Ishikawa (cell line): ENCODE measurements at regions not wholly inside any gene's neighbourhood (a gene's known extent, or its start where the extent isn't known, plus 50 kb on each side); places are given as distances from the start of the nearest gene placed in this dataset.

Experiments used
- CEBPB ChIP-seq: IDR thresholded peaks from 2 replicates; pipeline ENCODE4 v1.6.1; 2012
- CREB1 ChIP-seq: IDR thresholded peaks from 2 replicates; pipeline ENCODE4 v1.6.1; 2012; ENCODE audit warnings: low read depth
- EGR1 ChIP-seq: IDR thresholded peaks from 2 replicates; pipeline ENCODE4 v1.6.1; 2012
- EP300 ChIP-seq: IDR thresholded peaks from 2 replicates; pipeline ENCODE4 v1.6.1; 2012; ENCODE audit warnings: borderline replicate concordance
- FOXM1 ChIP-seq: IDR thresholded peaks from 2 replicates; pipeline ENCODE4 v1.6.1; 2012; ENCODE audit warnings: low read depth, borderline replicate concordance
- MAX ChIP-seq: IDR thresholded peaks from 2 replicates; pipeline ENCODE4 v1.6.1; 2012
- NFIC ChIP-seq: IDR thresholded peaks from 2 replicates; pipeline ENCODE4 v1.6.1; 2012
- RAD21 ChIP-seq: IDR thresholded peaks from 2 replicates; pipeline ENCODE4 v1.6.1; 2012; ENCODE audit warnings: low read depth
- REST ChIP-seq: IDR thresholded peaks from 2 replicates; pipeline ENCODE4 v1.6.1; 2012; ENCODE audit warnings: low read depth, mild to moderate bottlenecking
- TAF1 ChIP-seq: IDR thresholded peaks from 2 replicates; pipeline ENCODE4 v1.6.1; 2012; ENCODE audit warnings: low read depth, mild to moderate bottlenecking
- TCF12 ChIP-seq: IDR thresholded peaks from 2 replicates; pipeline ENCODE4 v1.6.1; 2012; ENCODE audit warnings: low read depth
- TEAD4 ChIP-seq: IDR thresholded peaks from 2 replicates; pipeline ENCODE4 v1.6.1; 2012
- USF1 ChIP-seq: IDR thresholded peaks from 2 replicates; pipeline ENCODE4 v1.6.1; 2012
- YY1 ChIP-seq: IDR thresholded peaks from 2 replicates; pipeline ENCODE4 v1.6.1; 2012; ENCODE audit warnings: low read depth
- ZBTB7A ChIP-seq: IDR thresholded peaks from 2 replicates; pipeline ENCODE4 v1.6.1; 2012; ENCODE audit warnings: low read depth

GRCh38 chr2:35784777-35785176 lies 570.8 kb upstream of the CRIM1 start:
- TF ChIP-seq USF1 (no peak), TEAD4 (no peak), EGR1 (no peak), CEBPB (no peak), ZBTB7A (no peak), YY1 (no peak), FOXM1 (no peak), REST (no peak), NFIC (no peak), EP300 (no peak), TCF12 (no peak), RAD21 (no peak), CREB1 (no peak), MAX (no peak), TAF1 (no peak)

GRCh38 chr2:35783723-35784122 lies 571.9 kb upstream of the CRIM1 start:
- no peak for TF ChIP-seq EP300
- TF ChIP-seq USF1 = no peak
- TF ChIP-seq RAD21 = 0 out of 2 replicates have a peak, but pooled peaks have one; percentile 3
- no peak for TF ChIP-seq NFIC
- TF ChIP-seq CREB1 = no peak
- no peak for TF ChIP-seq REST
- no peak for TF ChIP-seq TAF1

- TF ChIP-seq REST = no peak
- TF ChIP-seq EGR1 = no peak
- TF ChIP-seq EP300 = no peak
- no peak for TF ChIP-seq TCF12
- no peak for TF ChIP-seq TAF1
- TF ChIP-seq TEAD4 = no peak
- TF ChIP-seq FOXM1 = no peak
- TF ChIP-seq CREB1 = no peak
- no peak for TF ChIP-seq MAX
These were observed 614.0 kb upstream of the CRIM1 start for GRCh38 chr2:35741556-35741955.

GRCh38 chr2:35731674-35732073 lies 623.9 kb upstream of the CRIM1 start:
- no peak for TF ChIP-seq MAX
- no peak for TF ChIP-seq TAF1
- TF ChIP-seq REST = no peak
- no peak for TF ChIP-seq YY1
- no peak for TF ChIP-seq CREB1
- TF ChIP-seq CEBPB = no peak
- no peak for TF ChIP-seq TEAD4
- no peak for TF ChIP-seq TCF12
- TF ChIP-seq FOXM1 = no peak
- no peak for TF ChIP-seq ZBTB7A
- TF ChIP-seq USF1 = no peak
- TF ChIP-seq EP300 = no peak
- no peak for TF ChIP-seq EGR1
- TF ChIP-seq RAD21 = no peak
- TF ChIP-seq NFIC = no peak
